Sigmoid colon (tissue), 6 donors: ENCODE measurements at regions not wholly inside any gene's neighbourhood (a gene's known extent, or its start where the extent isn't known, plus 50 kb on each side); places are given as distances from the start of the nearest gene placed in this dataset.

ENCODE experiments used
- DNase-seq: peaks from one replicate; pipeline ENCODE4 v3.0.0-alpha.2; 2019
- H3K27ac ChIP-seq, 4 donors: fragments of 200-600 bp; sonication (generic); one replicate each; pipeline ENCODE4 v1.5.1; 2016 to 2019; ENCODE audit warnings: mild to moderate bottlenecking in 1 of 4
- H3K27me3 ChIP-seq, 3 donors: fragments of 200-600 bp; sonication (generic); one replicate each; pipeline ENCODE4 v1.5.1; 2019; ENCODE audit warnings: mild to moderate bottlenecking in 1 of 3
- H3K36me3 ChIP-seq, 4 donors: fragments of 200-600 bp; sonication (generic); one replicate each; pipeline ENCODE4 v1.5.1; 2016 to 2019
- H3K4me1 ChIP-seq, 4 donors: fragments of 200-600 bp; sonication (generic); one replicate each; pipeline ENCODE4 v1.5.1; 2017 to 2019
- H3K4me3 ChIP-seq, 4 donors: fragments of 200-600 bp; sonication (generic); one replicate each; pipeline ENCODE4 v1.5.1; 2017 to 2019; ENCODE audit warnings: mild to moderate bottlenecking in 2 of 4, moderate library complexity in 1 of 4
- H3K9me3 ChIP-seq, 4 donors: fragments of 200-600 bp in 3 of 4; sonication (generic) in 3 of 4; one replicate each; pipeline versions ENCODE4 v1.5.1 to v1.6.1; 2013 to 2019
- CTCF ChIP-seq, 4 experiments: fragments of 450-650 bp in 3 of 4; fragments of 200-600 bp in 1 of 4; IDR thresholded peaks; one replicate each; pipeline ENCODE4 v1.5.1; 2016 to 2019; ENCODE audit warnings: antibody characterized with exemption in 4 of 4, mild to moderate bottlenecking in 3 of 4, moderate library complexity in 2 of 4
- EP300 ChIP-seq, 4 donors: sonication (generic); formaldehyde crosslinking; IDR thresholded peaks; one replicate each; pipeline ENCODE4 v1.6.1; 2017; ENCODE audit warnings: antibody characterized with exemption in 4 of 4
- POLR2A ChIP-seq, 2 donors: fragments of 450-650 bp; IDR thresholded peaks; one replicate each; pipeline ENCODE4 v1.6.1; 2016; ENCODE audit warnings: antibody characterized with exemption in 2 of 2, mild to moderate bottlenecking in 2 of 2, moderate library complexity in 2 of 2
- POLR2AphosphoS5 ChIP-seq, 4 donors: sonication (generic); formaldehyde crosslinking; IDR thresholded peaks; one replicate each; pipeline ENCODE4 v1.6.1; 2017; ENCODE audit warnings: antibody characterized with exemption in 4 of 4
- WGBS, 2 donors: extraction: QIAGEN DNeasy Blood & Tissue Kit; methylation state at CpG; one replicate each; pipeline ENCODE4 v1.1.7; 2013; 5-methylcytosine and 5-hydroxymethylcytosine counted together
- intact Hi-C: fragments of 100-400 bp; cut with DNase I; formaldehyde crosslinking; loops from one replicate; pipeline ENCODE4 v1.15.1; 2023
- donor health status: healthy with polysubstance abuse.
- donor health status: healthy.

GRCh38 chr21:16395285-16395684 lies 665.5 kb downstream of the USP25 start:
- Histone ChIP-seq H3K27me3 (no peaks in the 10 kb centered on the region), H3K9me3 (no peaks in the 10 kb centered on the region), H3K27ac (no peak overlapping the region), H3K36me3 (no peaks in the 10 kb centered on the region), H3K4me1 (no peaks in the 10 kb centered on the region), H3K4me3 (no peak overlapping the region)
- intact Hi-C loops: no loop called here
- WGBS, 2 donors: 92 to 95% methylated on average over 2 of the region's 2 CpGs
- no peak for TF ChIP-seq EP300 (IDR thresholded peaks at IDR 0.05)
- TF ChIP-seq POLR2AphosphoS5 (IDR thresholded peaks at IDR 0.05): no peak
- TF ChIP-seq POLR2A (IDR thresholded peaks at IDR 0.05): no peak
- no peak for TF ChIP-seq CTCF (IDR thresholded peaks at IDR 0.05)
- no peak for DNase-seq

- Histone ChIP-seq H3K27me3 (no peaks in the 10 kb centered on the region), H3K4me3 (no peak overlapping the region), H3K36me3 (no peaks in the 10 kb centered on the region), H3K4me1 (no peaks in the 10 kb centered on the region), H3K27ac (no peak overlapping the region), H3K9me3 (no peaks in the 10 kb centered on the region)
- intact Hi-C loops: no loop called here
- TF ChIP-seq EP300 (IDR thresholded peaks at IDR 0.05): no peak
- no peak for TF ChIP-seq CTCF (IDR thresholded peaks at IDR 0.05)
- no peak for TF ChIP-seq POLR2AphosphoS5 (IDR thresholded peaks at IDR 0.05)
- TF ChIP-seq POLR2A (IDR thresholded peaks at IDR 0.05): no peak
- no peak for DNase-seq
Observed at GRCh38 chr21:16402752-16403151, 673.0 kb downstream of the USP25 start.

DNA sequence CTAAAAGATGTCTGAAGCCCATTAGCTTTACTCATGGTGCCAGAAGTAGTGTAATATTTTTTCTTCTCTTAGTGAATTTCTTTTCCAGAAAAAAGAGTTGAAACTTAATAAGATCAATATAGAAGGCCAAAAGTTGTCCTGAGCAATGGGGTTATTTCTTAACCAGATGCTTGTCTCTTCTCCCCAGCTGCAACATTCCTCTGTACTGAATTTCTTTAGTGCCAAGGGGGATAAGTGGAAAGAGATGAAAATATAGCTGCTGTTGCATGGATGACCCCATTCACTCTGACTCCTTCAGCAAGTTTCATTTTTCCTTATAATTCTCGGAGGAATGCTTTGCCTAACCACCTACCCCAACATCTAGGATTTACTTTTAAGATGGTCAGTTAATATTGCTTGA lies 675.0 kb downstream of the USP25 start:
- intact Hi-C loops: no loop called here

DNA sequence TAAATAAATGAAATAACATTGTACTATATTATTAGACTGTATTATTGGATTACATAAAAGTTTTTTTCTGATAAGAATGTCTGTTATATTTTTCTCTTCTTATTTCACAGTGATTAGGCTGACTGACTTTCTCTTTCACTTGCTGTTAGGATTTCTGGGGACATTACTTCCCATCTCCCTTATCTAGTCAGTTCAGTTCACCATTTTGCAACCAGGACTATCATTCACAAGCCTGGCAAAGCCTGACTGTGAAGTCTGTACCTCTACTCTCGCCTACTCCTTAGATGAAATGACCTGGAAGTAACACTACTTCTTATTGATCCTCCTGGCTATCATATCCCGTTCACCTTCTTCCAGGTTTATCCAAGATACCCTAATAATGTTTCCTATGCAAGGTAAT lies 676.6 kb downstream of the USP25 start:
- DNase-seq: no peak
- H3K4me3 ChIP-seq: no peak overlapping the region
- 78 to 82% methylated on average over 2 of the region's 2 CpGs for WGBS, 2 donors
- no peaks in the 10 kb centered on the region for H3K4me1 ChIP-seq
- intact Hi-C loops: no loop called here
- H3K36me3 ChIP-seq: no peaks in the 10 kb centered on the region
- H3K27ac ChIP-seq: no peak overlapping the region
- H3K27me3 ChIP-seq: no peaks in the 10 kb centered on the region
- TF ChIP-seq EP300 (IDR thresholded peaks at IDR 0.05): no peak
- no peak for TF ChIP-seq POLR2AphosphoS5 (IDR thresholded peaks at IDR 0.05)
- no peak for TF ChIP-seq CTCF (IDR thresholded peaks at IDR 0.05)
- no peak for TF ChIP-seq POLR2A (IDR thresholded peaks at IDR 0.05)
- H3K9me3 ChIP-seq: no peaks in the 10 kb centered on the region

More for the DNA sequence above, 675.0 kb downstream of the USP25 start:
- WGBS, 2 donors: 75 to 78% methylated on average over 1 of the region's 1 CpG
- Histone ChIP-seq H3K27me3 (no peaks in the 10 kb centered on the region), H3K27ac (no peak overlapping the region), H3K4me3 (no peak overlapping the region), H3K4me1 (no peaks in the 10 kb centered on the region), H3K36me3 (no peaks in the 10 kb centered on the region), H3K9me3 (no peaks in the 10 kb centered on the region)
- no peak for DNase-seq
- TF ChIP-seq EP300 (IDR thresholded peaks at IDR 0.05) (no peak), CTCF (IDR thresholded peaks at IDR 0.05) (no peak), POLR2A (IDR thresholded peaks at IDR 0.05) (no peak), POLR2AphosphoS5 (IDR thresholded peaks at IDR 0.05) (no peak)

- WGBS, 2 donors: 90 to 94% methylated on average over 1 of the region's 1 CpG
- H3K27ac ChIP-seq: no peak overlapping the region
- DNase-seq: no peak
Observed at GRCh38 chr21:16407403-16408240, 677.8 kb downstream of the USP25 start.

More at GRCh38 chr21:16407403-16408240, 677.8 kb downstream of the USP25 start:
- Histone ChIP-seq H3K36me3 (no peaks in the 10 kb centered on the region), H3K4me1 (no peaks in the 10 kb centered on the region), H3K9me3 (no peaks in the 10 kb centered on the region), H3K4me3 (no peak overlapping the region), H3K27me3 (no peaks in the 10 kb centered on the region)
- TF ChIP-seq POLR2A (IDR thresholded peaks at IDR 0.05) (no peak), CTCF (IDR thresholded peaks at IDR 0.05) (no peak), EP300 (IDR thresholded peaks at IDR 0.05) (no peak), POLR2AphosphoS5 (IDR thresholded peaks at IDR 0.05) (no peak)
- intact Hi-C loops: no loop called here
